CD4-positive, CD25-positive, alpha-beta regulatory T cell (primary cell): ENCODE measurements at regions not wholly inside any gene's neighbourhood (a gene's known extent, or its start where the extent isn't known, plus 50 kb on each side); places are given as distances from the start of the nearest gene placed in this dataset.
A peak's percentile ranks its signal among the peaks of the same experiment; 100 is the strongest.

Source experiments
- ATAC-seq, 2 donors: fragments of 150-1000 bp; cut with Tn5 transposase; one replicate each; pipeline ENCODE4 v1.10.0; 2021; ENCODE audit warnings: low read depth in 2 of 2, moderate number of reproducible peaks in 2 of 2, moderate library complexity in 1 of 2
- DNase-seq, 3 donors: peaks; one replicate each; pipeline versions ENCODE4 v3.0.0 to v3.0.0-alpha.2; 2012 to 2022; ENCODE audit warnings: mixed read lengths in 1 of 3
- H3K27ac ChIP-seq: one replicate; pipeline ENCODE4 v1.7.0; 2013; ENCODE audit warnings: mild to moderate bottlenecking, low read length; ENCODE audit not compliant: insufficient read depth, poor library complexity, severe bottlenecking
- H3K27me3 ChIP-seq: one replicate; pipeline ENCODE4 v1.7.0; 2013; ENCODE audit warnings: low read length; ENCODE audit not compliant: control insufficient read depth, insufficient read depth
- H3K36me3 ChIP-seq: one replicate; pipeline ENCODE4 v1.7.0; 2013; ENCODE audit warnings: mild to moderate bottlenecking, low read length, moderate library complexity; ENCODE audit not compliant: control insufficient read depth, insufficient read depth
- H3K4me1 ChIP-seq: 2 replicates; pipeline ENCODE4 v1.7.0; 2013; ENCODE audit warnings: mild to moderate bottlenecking, low read length; ENCODE audit not compliant: insufficient read depth, control insufficient read depth, poor library complexity, severe bottlenecking
- H3K4me3 ChIP-seq: one replicate; pipeline ENCODE4 v1.7.0; 2013; ENCODE audit warnings: low read depth, mild to moderate bottlenecking, low read length, moderate library complexity
- H3K9me3 ChIP-seq, 2 experiments: 1 replicate in 1 of 2; 2 replicates in 1 of 2; pipeline ENCODE4 v1.7.0; 2013; ENCODE audit warnings: low read length in 2 of 2, mild to moderate bottlenecking in 1 of 2, moderate library complexity in 1 of 2; ENCODE audit not compliant: control insufficient read depth in 2 of 2
- H3K27ac Mint-ChIP-seq, 3 donors: one replicate each; pipeline ENCODE4 v1.8.0; 2020 to 2022; ENCODE audit warnings: mild to moderate bottlenecking in 3 of 3, mixed read lengths in 3 of 3, moderate library complexity in 2 of 3
- H3K27me3 Mint-ChIP-seq: one replicate; pipeline ENCODE4 v1.8.0; 2022; ENCODE audit warnings: mild to moderate bottlenecking, mixed read lengths
- H3K36me3 Mint-ChIP-seq: one replicate; pipeline ENCODE4 v1.8.0; 2020; ENCODE audit warnings: mixed read lengths
- H3K4me1 Mint-ChIP-seq, 4 donors: one replicate each; pipeline ENCODE4 v1.8.0; 2020 to 2022; ENCODE audit warnings: mixed read lengths in 4 of 4, mild to moderate bottlenecking in 1 of 4
- H3K4me3 Mint-ChIP-seq, 4 donors: one replicate each; pipeline ENCODE4 v1.8.0; 2020 to 2022; ENCODE audit warnings: mild to moderate bottlenecking in 4 of 4, mixed read lengths in 4 of 4, moderate library complexity in 3 of 4
- H3K9me3 Mint-ChIP-seq, 7 donors: one replicate each; pipeline ENCODE4 v1.8.0; 2020 to 2022; ENCODE audit warnings: mixed read lengths in 7 of 7, mild to moderate bottlenecking in 3 of 7, moderate library complexity in 2 of 7

DNA sequence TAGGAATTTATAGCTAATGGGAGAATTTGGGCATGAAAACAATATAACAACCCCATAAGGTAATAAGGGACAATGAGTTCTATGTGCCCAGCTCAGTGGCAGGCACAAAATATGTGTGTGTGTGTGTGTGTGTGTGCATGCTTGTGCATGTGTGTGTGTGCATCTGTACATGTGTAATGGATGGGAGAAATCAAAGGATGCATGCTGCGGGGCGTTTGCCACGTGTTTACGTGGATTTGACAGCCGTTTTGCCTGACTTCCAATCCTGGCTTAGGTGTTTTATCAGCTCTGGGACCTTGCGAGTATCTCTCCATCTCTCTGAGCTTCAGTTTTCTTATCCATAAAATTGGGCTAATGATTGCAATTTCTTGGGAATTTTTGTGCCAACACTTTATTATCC is 108.4 kb downstream of the IRX5 start:
- Mint-ChIP-seq H3K27me3 (no peaks in the 10 kb centered on the region), H3K27ac (no peak overlapping the region), H3K4me1 (no peaks in the 10 kb centered on the region), H3K4me3 (no peak overlapping the region), H3K36me3 (no peaks in the 10 kb centered on the region), H3K9me3 (peaks cover 0 to 3% (median 0%) of the 10 kb centered on the region in 7 donors)
- Histone ChIP-seq H3K27me3 (no peaks in the 10 kb centered on the region), H3K4me1 (no peaks in the 10 kb centered on the region), H3K27ac (no peak overlapping the region), H3K9me3 (no peaks in the 10 kb centered on the region), H3K36me3 (no peaks in the 10 kb centered on the region), H3K4me3 (no peak overlapping the region)
- no peak for DNase-seq
- ATAC-seq: no peak

DNA sequence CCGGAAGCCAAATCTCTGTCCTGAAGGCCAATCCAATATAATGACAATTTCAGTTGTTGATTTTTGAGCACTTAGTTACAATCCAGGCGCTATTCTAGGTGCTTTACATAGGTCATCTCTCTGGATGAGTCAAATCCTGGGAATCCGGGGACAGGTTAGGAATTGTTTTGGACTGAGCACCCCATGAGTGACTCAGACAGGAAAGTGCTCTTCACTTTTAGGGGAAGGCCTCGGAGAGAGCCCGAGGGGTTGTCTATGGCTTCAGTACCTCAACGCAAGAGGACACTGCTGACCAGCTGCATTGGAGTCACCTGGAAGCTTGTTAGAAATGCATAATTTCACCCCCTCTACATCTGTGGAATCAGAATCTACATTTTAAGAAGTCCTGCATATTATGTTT is 108.8 kb downstream of the IRX5 start:
- no peaks in the 10 kb centered on the region for H3K36me3 ChIP-seq
- peaks cover 0 to 3% (median 0%) of the 10 kb centered on the region in 7 donors for H3K9me3 Mint-ChIP-seq
- ATAC-seq (no peak), DNase-seq (no peak)
- H3K27ac ChIP-seq: no peak overlapping the region
- H3K9me3 ChIP-seq: no peaks in the 10 kb centered on the region
- no peaks in the 10 kb centered on the region for H3K27me3 ChIP-seq
- H3K4me3 Mint-ChIP-seq: no peak overlapping the region
- no peaks in the 10 kb centered on the region for H3K36me3 Mint-ChIP-seq
- H3K27me3 Mint-ChIP-seq: no peaks in the 10 kb centered on the region
- no peak overlapping the region for H3K4me3 ChIP-seq
- H3K4me1 ChIP-seq: no peaks in the 10 kb centered on the region
- no peak overlapping the region for H3K27ac Mint-ChIP-seq
- H3K4me1 Mint-ChIP-seq: no peaks in the 10 kb centered on the region

DNA sequence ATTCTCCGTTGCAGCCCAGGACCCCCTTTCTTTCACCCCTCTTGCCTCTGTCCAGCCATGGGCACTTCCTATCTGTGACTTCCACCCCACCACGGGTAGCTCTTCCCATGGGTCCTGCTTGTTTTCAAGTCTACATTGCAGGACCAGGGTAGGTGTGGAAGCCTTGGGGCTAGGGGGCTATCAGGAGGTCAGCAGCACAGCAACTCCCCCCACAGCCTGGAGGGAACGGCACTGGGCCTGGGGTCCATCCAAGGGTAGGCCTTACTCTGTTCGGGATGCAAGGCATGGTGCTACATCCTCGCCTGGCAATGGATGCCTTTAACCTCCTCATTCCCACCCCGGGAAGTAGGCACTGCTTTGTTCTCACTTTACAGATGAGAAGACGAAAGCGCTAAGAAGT is 109.3 kb downstream of the IRX5 start:
- Histone ChIP-seq H3K4me3 (no peak overlapping the region), H3K4me1 (no peaks in the 10 kb centered on the region), H3K27me3 (no peaks in the 10 kb centered on the region), H3K9me3 (no peaks in the 10 kb centered on the region), H3K36me3 (no peaks in the 10 kb centered on the region), H3K27ac (no peak overlapping the region)
- no peak for DNase-seq
- Mint-ChIP-seq H3K4me1 (no peaks in the 10 kb centered on the region), H3K36me3 (no peaks in the 10 kb centered on the region), H3K4me3 (no peak overlapping the region), H3K9me3 (peaks cover 0 to 3% (median 0%) of the 10 kb centered on the region in 7 donors), H3K27ac (no peak overlapping the region), H3K27me3 (no peaks in the 10 kb centered on the region)
- ATAC-seq: no peak

DNA sequence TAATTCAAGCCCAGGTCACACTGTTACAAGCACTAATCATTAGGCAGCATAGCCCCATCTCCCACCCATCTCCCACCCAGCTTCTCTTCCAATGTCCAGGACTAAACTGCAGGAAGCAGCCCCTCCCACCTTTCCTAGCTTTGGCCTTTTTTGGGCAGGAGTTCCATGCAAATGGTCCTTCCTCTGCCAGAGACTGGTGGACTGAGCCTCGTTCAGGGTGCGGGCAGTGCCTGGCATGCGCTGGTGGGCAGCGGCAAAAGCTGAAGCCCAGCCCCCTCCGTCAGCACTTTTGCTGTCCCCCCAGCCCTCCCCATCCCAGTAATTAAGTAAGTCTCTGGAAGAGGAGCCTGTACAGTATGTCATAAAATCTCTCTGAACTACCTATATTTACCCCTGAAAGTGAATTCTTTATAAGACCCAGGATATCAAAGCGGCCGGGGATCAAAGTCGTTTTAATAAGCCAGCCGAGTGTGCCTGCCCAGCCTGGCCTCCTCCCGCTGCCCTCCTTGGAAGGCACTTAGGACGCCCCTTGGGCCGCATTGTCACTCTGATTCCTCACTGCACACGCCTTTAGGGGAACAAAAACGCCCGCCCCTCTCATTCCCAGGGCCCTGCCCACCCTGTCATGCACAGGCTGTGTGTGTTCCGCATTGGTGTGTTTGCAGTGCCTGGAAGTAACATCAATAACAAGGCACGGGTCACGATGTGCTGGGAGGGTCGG is 109.9 kb downstream of the IRX5 start:
- Histone ChIP-seq H3K9me3 (no peaks in the 10 kb centered on the region), H3K36me3 (no peaks in the 10 kb centered on the region), H3K27ac (no peak overlapping the region), H3K4me3 (no peak overlapping the region), H3K4me1 (no peaks in the 10 kb centered on the region), H3K27me3 (no peaks in the 10 kb centered on the region)
- Mint-ChIP-seq H3K9me3 (peaks cover 0 to 3% (median 0%) of the 10 kb centered on the region in 7 donors), H3K27me3 (no peaks in the 10 kb centered on the region), H3K27ac (no peak overlapping the region), H3K36me3 (no peaks in the 10 kb centered on the region), H3K4me3 (no peak overlapping the region), H3K4me1 (no peaks in the 10 kb centered on the region)
- ATAC-seq: no peak
- no peak for DNase-seq

DNA sequence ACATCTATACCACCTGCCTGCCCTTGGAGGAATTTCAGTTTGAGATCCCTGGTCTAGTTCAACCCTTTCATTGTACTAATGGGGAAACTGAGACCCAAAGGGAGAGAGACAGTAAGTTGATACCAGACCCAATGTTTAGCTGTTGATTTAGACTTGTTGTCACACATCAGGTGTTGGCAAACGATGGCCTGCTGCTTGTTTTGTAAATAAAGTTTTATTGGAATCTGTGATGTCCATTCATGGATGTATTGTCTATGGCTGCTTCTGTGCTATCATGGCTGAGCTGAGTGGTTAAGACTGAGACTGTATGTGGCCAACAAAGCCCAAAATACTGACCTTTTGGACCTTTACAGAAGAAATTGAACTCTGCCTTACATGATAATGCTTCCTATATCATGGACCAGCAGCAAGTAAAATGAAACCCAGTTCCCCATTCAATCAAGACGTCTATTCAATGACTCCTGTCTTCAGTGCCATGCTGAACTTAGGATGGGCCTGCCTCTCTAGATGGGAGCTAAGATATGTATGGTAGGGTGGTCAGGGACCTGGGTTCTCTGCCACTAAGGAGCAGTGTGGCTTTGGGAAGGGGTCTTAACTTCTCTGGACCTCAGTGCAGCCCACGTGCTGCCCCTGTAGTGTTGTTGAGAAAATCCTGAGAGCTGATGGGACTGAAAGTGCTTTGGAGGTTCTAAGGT is 111.0 kb downstream of the IRX5 start:
- no peak for DNase-seq
- no peak overlapping the region for H3K4me3 ChIP-seq
- Mint-ChIP-seq H3K27me3 (no peaks in the 10 kb centered on the region), H3K4me3 (no peak overlapping the region), H3K9me3 (peaks cover 0 to 3% (median 0%) of the 10 kb centered on the region in 7 donors), H3K4me1 (no peaks in the 10 kb centered on the region), H3K27ac (no peak overlapping the region), H3K36me3 (no peaks in the 10 kb centered on the region)
- no peak overlapping the region for H3K27ac ChIP-seq
- H3K36me3 ChIP-seq: no peaks in the 10 kb centered on the region
- no peaks in the 10 kb centered on the region for H3K27me3 ChIP-seq
- no peaks in the 10 kb centered on the region for H3K9me3 ChIP-seq
- no peaks in the 10 kb centered on the region for H3K4me1 ChIP-seq
- ATAC-seq: no peak

DNA sequence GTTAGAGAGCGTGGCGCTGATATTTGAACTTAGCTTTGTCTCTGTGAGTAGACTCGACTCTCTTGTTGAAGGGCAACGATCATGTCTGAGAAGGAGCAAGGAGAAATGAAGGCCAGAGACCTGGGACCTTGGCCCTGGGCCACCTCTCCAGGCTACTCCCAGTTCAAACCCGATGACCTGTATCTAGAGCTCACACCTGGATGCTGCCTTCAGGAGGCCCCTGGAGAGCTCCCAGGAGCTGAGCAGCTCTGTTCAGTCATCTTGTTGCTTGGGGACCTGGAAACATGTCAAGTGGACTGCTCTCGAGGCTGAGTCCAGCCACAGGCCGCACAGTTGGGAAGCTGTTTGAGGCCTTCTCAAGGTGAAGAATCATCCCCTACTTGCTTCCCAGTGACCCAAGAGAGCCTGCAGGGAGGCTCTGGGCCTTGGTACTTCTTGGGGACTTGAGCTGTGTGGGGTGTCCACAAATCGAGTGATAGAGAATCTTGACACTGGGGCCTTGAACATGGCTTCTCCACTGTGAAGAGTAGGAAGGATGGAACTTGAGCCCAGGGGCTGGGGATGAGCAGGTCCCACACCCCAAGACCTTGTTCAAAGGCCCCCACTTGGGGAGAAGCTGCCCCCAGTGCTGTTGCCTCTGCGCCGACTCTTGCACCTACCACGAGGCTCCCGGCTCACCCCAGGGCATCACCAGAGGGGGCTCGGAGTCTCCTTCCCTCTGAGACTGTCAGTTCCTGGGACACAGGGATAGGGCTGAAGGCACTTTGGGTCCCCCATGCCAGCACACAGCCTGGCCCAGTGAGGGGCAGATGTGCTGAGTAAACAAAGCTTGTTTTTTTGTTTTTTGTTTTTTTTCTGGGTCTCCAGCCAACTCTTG is 112.1 kb downstream of the IRX5 start:
- H3K4me3 Mint-ChIP-seq: no peak overlapping the region
- no peak for DNase-seq
- no peaks in the 10 kb centered on the region for H3K27me3 Mint-ChIP-seq
- Histone ChIP-seq H3K27me3 (no peaks in the 10 kb centered on the region), H3K9me3 (no peaks in the 10 kb centered on the region), H3K4me3 (no peak overlapping the region), H3K27ac (no peak overlapping the region), H3K36me3 (no peaks in the 10 kb centered on the region), H3K4me1 (no peaks in the 10 kb centered on the region)
- H3K27ac Mint-ChIP-seq: no peak overlapping the region
- H3K9me3 Mint-ChIP-seq: no peaks in the 10 kb centered on the region
- H3K4me1 Mint-ChIP-seq: no peaks in the 10 kb centered on the region
- H3K36me3 Mint-ChIP-seq: no peaks in the 10 kb centered on the region
- ATAC-seq: no peak

DNA sequence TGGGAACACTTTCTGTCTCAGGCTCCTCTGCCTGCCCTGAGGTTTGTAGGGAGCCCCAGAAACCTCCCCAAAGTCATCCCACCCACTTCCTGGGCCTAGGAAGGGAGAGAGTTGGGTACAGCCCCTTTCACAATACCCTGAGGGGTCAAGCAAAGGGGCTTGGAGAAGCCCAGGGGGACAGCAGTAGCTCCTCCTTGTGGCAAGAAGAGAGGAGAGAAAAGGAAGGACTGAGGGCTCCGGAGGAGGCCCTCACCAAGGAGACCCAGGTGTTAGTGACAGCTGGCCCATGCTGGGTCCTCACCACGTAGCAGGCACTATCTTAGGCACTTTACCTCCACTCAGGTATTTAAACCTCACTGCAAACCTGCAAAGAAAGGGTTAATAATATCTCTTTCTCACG is 112.8 kb downstream of the IRX5 start:
- ATAC-seq: no peak
- H3K4me3 Mint-ChIP-seq: no peak overlapping the region

More for the DNA sequence above, 112.8 kb downstream of the IRX5 start:
- H3K36me3 Mint-ChIP-seq: no peaks in the 10 kb centered on the region
- no peaks in the 10 kb centered on the region for H3K4me1 Mint-ChIP-seq
- H3K27me3 ChIP-seq: no peaks in the 10 kb centered on the region
- no peaks in the 10 kb centered on the region for H3K9me3 Mint-ChIP-seq
- peak overlapping the region in 1 of 3 donors; percentile 52 for H3K27ac Mint-ChIP-seq
- DNase-seq: no peak
- no peak overlapping the region for H3K27ac ChIP-seq
- H3K4me1 ChIP-seq: no peaks in the 10 kb centered on the region
- no peaks in the 10 kb centered on the region for H3K9me3 ChIP-seq
- H3K27me3 Mint-ChIP-seq: no peaks in the 10 kb centered on the region
- no peak overlapping the region for H3K4me3 ChIP-seq
- H3K36me3 ChIP-seq: no peaks in the 10 kb centered on the region
